OCI-LY1 (cell line): ENCODE measurements at regions not wholly inside any gene's neighbourhood (a gene's known extent, or its start where the extent isn't known, plus 50 kb on each side); places are given as distances from the start of the nearest gene placed in this dataset.

Experiments used
- EZH2 ChIP-seq: fragments of 200-600 bp; sonication (generic), shearing (Covaris generic); IDR thresholded peaks from 2 replicates; pipeline ENCODE4 v1.8.0; 2017; ENCODE audit warnings: borderline replicate concordance, mixed run types, mild to moderate bottlenecking, antibody characterized with exemption, low read length, moderate library complexity, mixed read lengths
- TF ChIP-seq, protein P1 (sequence below): fragments of 200-600 bp; sonication (generic), shearing (Covaris generic); IDR thresholded peaks from 2 replicates; pipeline ENCODE4 v1.5.1; 2017; ENCODE audit warnings: mild to moderate bottlenecking, antibody characterized with exemption, low read length, moderate library complexity, mixed read lengths

DNA sequence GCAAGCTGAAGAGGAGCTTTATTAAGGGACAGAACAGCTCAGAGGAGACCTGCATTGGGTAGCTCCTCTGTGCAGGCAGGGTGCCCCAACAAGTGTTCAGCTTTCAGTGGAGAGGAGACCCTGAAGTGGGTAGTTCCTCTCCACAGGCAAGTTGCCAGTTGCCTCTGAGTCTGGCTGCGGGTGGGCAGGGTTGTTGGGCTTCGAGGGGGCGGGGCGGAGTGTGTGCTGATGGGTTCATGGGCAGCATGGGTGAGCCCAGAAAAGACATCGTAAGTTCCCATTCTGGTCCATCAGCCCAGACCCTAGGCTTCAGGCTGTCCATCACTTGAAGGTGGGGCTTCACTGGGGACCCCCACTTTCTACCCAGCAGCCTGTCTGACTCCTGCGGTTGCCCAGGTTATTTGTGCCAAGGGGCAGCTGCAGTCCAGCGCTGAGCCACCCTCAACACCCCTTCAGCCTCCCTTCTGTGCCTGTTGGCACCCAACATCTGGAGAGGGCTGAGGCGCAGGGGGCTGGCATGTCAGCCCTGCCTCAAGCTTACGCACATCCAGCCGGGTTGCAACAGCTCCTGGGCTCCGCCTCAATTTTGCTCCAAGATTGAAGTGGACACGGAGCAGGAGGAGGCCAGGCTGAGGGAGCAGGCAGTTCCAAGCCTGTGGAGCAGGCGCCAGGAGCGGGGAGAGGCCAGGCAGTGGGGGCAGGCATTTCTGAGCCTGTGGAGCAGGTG, 350.5 kb upstream of the PCDH20 start:
- TF ChIP-seq, protein P1, sequence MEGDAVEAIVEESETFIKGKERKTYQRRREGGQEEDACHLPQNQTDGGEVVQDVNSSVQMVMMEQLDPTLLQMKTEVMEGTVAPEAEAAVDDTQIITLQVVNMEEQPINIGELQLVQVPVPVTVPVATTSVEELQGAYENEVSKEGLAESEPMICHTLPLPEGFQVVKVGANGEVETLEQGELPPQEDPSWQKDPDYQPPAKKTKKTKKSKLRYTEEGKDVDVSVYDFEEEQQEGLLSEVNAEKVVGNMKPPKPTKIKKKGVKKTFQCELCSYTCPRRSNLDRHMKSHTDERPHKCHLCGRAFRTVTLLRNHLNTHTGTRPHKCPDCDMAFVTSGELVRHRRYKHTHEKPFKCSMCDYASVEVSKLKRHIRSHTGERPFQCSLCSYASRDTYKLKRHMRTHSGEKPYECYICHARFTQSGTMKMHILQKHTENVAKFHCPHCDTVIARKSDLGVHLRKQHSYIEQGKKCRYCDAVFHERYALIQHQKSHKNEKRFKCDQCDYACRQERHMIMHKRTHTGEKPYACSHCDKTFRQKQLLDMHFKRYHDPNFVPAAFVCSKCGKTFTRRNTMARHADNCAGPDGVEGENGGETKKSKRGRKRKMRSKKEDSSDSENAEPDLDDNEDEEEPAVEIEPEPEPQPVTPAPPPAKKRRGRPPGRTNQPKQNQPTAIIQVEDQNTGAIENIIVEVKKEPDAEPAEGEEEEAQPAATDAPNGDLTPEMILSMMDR: no peak
- TF ChIP-seq EZH2: no peak
